ENCODE measurements at regions not wholly inside any gene's neighbourhood (a gene's known extent, or its start where the extent isn't known, plus 50 kb on each side); places are given as distances from the start of the nearest gene placed in this dataset.

GRCh38 chr2:204059016-204059415, 122.5 kb downstream of the ICOS start:
- no peaks in the 10 kb centered on the region for H3K4me1 ChIP-seq (ENCODE audit: insufficient read depth, low read length)
- H3K27me3 ChIP-seq (ENCODE audit: control insufficient read depth in 1 of 2, insufficient read depth in 2 of 2, low read length in 2 of 2) = peaks cover 2 to 4% of the 10 kb centered on the region in 2 experiments; a peak in 3 of 5 replicates
- no peaks in the 10 kb centered on the region for H3K9me3 ChIP-seq (ENCODE audit: low read length)
- intact Hi-C loops (cut with micrococcal nuclease; ENCODE audit: unreplicated experiment) = no loop called here
- ATAC-seq (no peak), FAIRE-seq (no peak), DNase-seq (ENCODE audit: low spot score) (no peak)
- no peaks in the 10 kb centered on the region for H3K36me3 ChIP-seq (replicated peaks in 1 of 2; ENCODE audit: control insufficient read depth in 1 of 2, insufficient read depth in 2 of 2, low read length in 2 of 2)
- no peak overlapping the region for H3K27ac ChIP-seq (ENCODE audit: extremely low read length, insufficient read depth, low read length)
- ChIA-PET POLR2A (no interaction called here), CTCF (ENCODE audit: low intra/inter-chr PET ratio, low total read pairs) (no interaction called here)
- no peaks in the 10 kb centered on the region for H3K79me2 ChIP-seq (ENCODE audit: insufficient read depth, low read length)
- 12% methylated on average over 5 of the region's 5 CpGs for WGBS (ENCODE audit: low lambda C conversion rate)
- TF ChIP-seq, protein P1, sequence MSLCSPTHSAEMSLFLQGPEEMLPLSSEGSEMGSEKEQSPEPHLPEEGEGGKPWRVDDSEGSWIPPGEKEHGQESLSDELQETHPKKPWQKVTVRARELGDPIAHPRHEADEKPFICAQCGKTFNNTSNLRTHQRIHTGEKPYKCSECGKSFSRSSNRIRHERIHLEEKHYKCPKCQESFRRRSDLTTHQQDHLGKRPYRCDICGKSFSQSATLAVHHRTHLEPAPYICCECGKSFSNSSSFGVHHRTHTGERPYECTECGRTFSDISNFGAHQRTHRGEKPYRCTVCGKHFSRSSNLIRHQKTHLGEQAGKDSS (CRISPR knock-in tag; IDR thresholded peaks at IDR 0.05; ENCODE audit: borderline replicate concordance, low read depth) = no peak
- no peak for TF ChIP-seq PHF21A (CRISPR knock-in tag; IDR thresholded peaks at IDR 0.05)
- no peak overlapping the region for H3K4me2 ChIP-seq (ENCODE audit: low read depth, low read length)
- no peak overlapping the region for H3K9ac ChIP-seq (ENCODE audit: insufficient read depth, low read depth, low read length)
- no TSS peak for BruUV-seq (replicated peaks)
- H3K4me3 ChIP-seq (replicated peaks in 1 of 3; ENCODE audit: insufficient read depth in 1 of 3, low read depth in 2 of 3, low read length in 3 of 3) = no peak overlapping the region
- no peaks in the 10 kb centered on the region for H4K20me1 ChIP-seq (ENCODE audit: insufficient read depth, low read length)
- in situ Hi-C loops (cut with HindIII; ENCODE audit: extremely low pct_ligation_motif_present, low pct_unique_long_range_greater_than_20kb) = no loop called here
- no peak overlapping the region for H2AFZ ChIP-seq (ENCODE audit: low read length)

GRCh38 chr2:204060841-204061240, 124.3 kb downstream of the ICOS start:
- Histone ChIP-seq H3K9me3 (ENCODE audit: low read length) (no peaks in the 10 kb centered on the region), H3K27ac (ENCODE audit: extremely low read length, insufficient read depth, low read length) (no peak overlapping the region), H3K4me2 (ENCODE audit: low read depth, low read length) (no peak overlapping the region), H4K20me1 (ENCODE audit: insufficient read depth, low read length) (no peaks in the 10 kb centered on the region), H3K36me3 (replicated peaks in 1 of 2; ENCODE audit: control insufficient read depth in 1 of 2, insufficient read depth in 2 of 2, low read length in 2 of 2) (no peaks in the 10 kb centered on the region), H3K4me3 (replicated peaks in 1 of 3; ENCODE audit: insufficient read depth in 1 of 3, low read depth in 2 of 3, low read length in 3 of 3) (no peak overlapping the region), H3K4me1 (ENCODE audit: insufficient read depth, low read length) (no peaks in the 10 kb centered on the region), H3K27me3 (ENCODE audit: control insufficient read depth in 1 of 2, insufficient read depth in 2 of 2, low read length in 2 of 2) (peaks cover 2 to 4% of the 10 kb centered on the region in 2 experiments; a peak in 2 of 5 replicates), H3K9ac (ENCODE audit: insufficient read depth, low read depth, low read length) (no peak overlapping the region), H3K79me2 (ENCODE audit: insufficient read depth, low read length) (no peaks in the 10 kb centered on the region), H2AFZ (ENCODE audit: low read length) (no peak overlapping the region)
- no TSS peak for BruUV-seq (replicated peaks)
- ChIA-PET CTCF (ENCODE audit: low intra/inter-chr PET ratio, low total read pairs) (no interaction called here), POLR2A (no interaction called here)
- FAIRE-seq (no peak), DNase-seq (ENCODE audit: low spot score) (no peak), ATAC-seq (no peak)
- in situ Hi-C loops (cut with HindIII; ENCODE audit: extremely low pct_ligation_motif_present, low pct_unique_long_range_greater_than_20kb) (no loop called here), intact Hi-C loops (cut with micrococcal nuclease; ENCODE audit: unreplicated experiment) (no loop called here)
- 2% methylated on average over 4 of the region's 4 CpGs for WGBS (ENCODE audit: low lambda C conversion rate)
- TF ChIP-seq, protein P2, sequence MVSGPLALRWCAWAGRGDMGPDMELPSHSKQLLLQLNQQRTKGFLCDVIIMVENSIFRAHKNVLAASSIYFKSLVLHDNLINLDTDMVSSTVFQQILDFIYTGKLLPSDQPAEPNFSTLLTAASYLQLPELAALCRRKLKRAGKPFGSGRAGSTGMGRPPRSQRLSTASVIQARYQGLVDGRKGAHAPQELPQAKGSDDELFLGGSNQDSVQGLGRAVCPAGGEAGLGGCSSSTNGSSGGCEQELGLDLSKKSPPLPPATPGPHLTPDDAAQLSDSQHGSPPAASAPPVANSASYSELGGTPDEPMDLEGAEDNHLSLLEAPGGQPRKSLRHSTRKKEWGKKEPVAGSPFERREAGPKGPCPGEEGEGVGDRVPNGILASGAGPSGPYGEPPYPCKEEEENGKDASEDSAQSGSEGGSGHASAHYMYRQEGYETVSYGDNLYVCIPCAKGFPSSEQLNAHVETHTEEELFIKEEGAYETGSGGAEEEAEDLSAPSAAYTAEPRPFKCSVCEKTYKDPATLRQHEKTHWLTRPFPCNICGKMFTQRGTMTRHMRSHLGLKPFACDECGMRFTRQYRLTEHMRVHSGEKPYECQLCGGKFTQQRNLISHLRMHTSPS (CRISPR knock-in tag; IDR thresholded peaks at IDR 0.05; ENCODE audit: low read depth) = no peak
- no peak for TF ChIP-seq ADNP (CRISPR knock-in tag; IDR thresholded peaks at IDR 0.05)
- TF ChIP-seq REL (CRISPR knock-in tag; conservative IDR thresholded peaks at IDR 0.05) = no peak
- TF ChIP-seq, protein P3, sequence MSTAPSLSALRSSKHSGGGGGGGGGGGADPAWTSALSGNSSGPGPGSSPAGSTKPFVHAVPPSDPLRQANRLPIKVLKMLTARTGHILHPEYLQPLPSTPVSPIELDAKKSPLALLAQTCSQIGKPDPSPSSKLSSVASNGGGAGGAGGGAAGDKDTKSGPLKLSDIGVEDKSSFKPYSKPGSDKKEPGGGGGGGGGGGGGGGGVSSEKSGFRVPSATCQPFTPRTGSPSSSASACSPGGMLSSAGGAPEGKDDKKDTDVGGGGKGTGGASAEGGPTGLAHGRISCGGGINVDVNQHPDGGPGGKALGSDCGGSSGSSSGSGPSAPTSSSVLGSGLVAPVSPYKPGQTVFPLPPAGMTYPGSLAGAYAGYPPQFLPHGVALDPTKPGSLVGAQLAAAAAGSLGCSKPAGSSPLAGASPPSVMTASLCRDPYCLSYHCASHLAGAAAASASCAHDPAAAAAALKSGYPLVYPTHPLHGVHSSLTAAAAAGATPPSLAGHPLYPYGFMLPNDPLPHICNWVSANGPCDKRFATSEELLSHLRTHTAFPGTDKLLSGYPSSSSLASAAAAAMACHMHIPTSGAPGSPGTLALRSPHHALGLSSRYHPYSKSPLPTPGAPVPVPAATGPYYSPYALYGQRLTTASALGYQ (CRISPR knock-in tag; IDR thresholded peaks at IDR 0.05) = no peak
- TF ChIP-seq, protein P4, sequence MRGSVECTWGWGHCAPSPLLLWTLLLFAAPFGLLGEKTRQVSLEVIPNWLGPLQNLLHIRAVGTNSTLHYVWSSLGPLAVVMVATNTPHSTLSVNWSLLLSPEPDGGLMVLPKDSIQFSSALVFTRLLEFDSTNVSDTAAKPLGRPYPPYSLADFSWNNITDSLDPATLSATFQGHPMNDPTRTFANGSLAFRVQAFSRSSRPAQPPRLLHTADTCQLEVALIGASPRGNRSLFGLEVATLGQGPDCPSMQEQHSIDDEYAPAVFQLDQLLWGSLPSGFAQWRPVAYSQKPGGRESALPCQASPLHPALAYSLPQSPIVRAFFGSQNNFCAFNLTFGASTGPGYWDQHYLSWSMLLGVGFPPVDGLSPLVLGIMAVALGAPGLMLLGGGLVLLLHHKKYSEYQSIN (CRISPR knock-in tag; IDR thresholded peaks at IDR 0.05; ENCODE audit: borderline replicate concordance) = no peak
- no peak for TF ChIP-seq YY1 (IDR thresholded peaks at IDR 0.05; ENCODE audit: insufficient read depth, insufficient replicate concordance, low read depth, low read length)
- TF ChIP-seq ZNF251 (CRISPR knock-in tag; IDR thresholded peaks at IDR 0.05) = no peak
- no peak for TF ChIP-seq ZNF34 (CRISPR knock-in tag; IDR thresholded peaks at IDR 0.05; ENCODE audit: borderline replicate concordance)
- no peak for TF ChIP-seq JUND (CRISPR knock-in tag; IDR thresholded peaks at IDR 0.05)
- no peak for TF ChIP-seq NR2C2 (CRISPR knock-in tag; IDR thresholded peaks at IDR 0.05; ENCODE audit: borderline replicate concordance)
